A172 (cell line): ENCODE measurements at regions not wholly inside any gene's neighbourhood (a gene's known extent, or its start where the extent isn't known, plus 50 kb on each side); places are given as distances from the start of the nearest gene placed in this dataset.
A peak's percentile ranks its signal among the peaks of the same experiment; 100 is the strongest.
"Not testable (repeated sequence)": the region's sequence is repeated elsewhere in the genome, so short reads cannot be mapped to it uniquely, and the experiment has no call there.

Experiments
- DNase-seq: peaks from one replicate; pipeline ENCODE4 v3.0.0-alpha.2; 2015; ENCODE audit warnings: low spot score

DNA sequence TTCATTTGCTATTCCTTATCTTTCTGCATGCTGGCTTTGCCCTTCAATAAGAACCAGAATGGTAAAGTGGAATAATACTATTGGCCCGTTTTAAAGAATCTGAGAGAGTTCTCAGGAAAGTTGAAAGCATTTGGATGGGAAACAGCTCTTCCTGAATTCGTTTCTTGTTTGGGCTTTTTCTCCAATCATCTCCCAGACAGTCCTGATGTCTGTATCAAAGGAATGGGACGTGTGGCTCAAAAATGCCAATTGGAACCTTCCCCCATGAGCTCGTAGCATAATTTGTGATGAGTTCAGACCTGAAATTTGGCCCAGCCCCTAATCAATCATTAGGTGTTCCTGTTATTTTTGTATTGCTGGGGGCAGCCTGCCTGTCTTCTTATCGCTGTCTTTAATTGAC lies 75.8 kb upstream of the BACH2 start:
- no peak for DNase-seq

DNA sequence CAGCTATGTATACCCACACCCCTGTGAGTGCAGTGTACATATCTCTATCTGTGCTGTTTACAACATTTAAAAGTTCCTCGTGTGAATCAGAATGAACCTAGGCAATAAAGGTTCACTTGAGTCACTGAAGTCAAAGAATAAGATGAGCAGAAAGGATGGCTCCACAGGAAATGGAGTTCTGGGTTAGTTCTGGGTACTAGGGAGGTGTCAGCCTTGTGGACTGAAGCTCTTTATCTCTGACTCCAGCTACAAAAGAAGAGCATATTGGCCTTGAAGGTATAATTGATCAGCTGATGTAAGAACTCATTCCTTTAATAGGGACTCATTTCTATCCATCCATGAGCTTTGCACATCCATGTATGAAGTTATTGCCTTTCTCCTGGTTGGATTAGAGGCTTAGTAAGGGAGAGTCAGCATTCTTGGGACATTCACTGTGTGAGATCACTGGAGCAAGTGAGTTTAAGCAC lies 73.9 kb upstream of the BACH2 start:
- no peak for DNase-seq

DNA sequence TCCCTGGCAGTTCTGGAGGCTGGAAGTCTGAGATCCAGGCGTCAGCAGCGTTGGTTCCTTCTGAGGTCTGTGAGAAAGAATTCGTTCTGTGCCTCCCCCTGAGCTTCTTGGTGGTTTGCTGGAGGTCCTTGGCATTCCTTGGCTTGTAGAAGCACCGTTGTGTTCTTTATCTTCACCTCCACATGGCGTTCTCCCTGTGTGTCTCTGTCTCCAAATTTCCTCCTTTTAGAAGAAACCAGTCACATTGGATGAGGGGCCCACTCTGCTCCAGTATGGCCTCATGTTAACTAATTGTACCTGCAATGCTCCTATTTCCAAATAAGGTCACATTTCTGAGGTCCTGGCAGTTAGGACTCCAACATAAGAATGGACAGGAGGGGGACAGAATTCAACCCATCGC lies 73.0 kb upstream of the BACH2 start:
- DNase-seq, result no peak

DNA sequence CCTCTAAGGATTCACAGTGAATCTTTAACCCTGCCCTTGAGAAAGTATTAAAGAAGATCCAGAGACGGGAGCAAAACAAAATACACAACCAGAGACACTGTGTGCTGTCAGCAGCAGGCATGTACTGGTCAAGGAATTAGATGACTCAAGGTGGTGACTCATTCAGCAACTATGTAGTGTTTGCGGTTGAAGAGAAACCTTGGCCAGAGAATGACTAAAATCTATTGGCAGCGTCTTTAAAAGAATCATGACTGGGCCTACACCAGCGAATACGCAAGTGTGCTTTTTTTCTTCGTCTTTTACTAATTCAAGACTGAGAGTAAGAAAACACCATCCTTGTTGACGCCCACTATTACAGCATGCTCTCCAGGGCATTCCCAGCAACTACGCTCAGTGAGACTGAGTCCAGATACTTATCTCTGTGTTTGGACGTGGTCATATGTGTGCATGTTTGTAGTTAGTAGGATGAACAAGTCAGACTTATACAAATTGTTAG lies 72.4 kb upstream of the BACH2 start:
- DNase-seq, result peak; percentile 99

DNA sequence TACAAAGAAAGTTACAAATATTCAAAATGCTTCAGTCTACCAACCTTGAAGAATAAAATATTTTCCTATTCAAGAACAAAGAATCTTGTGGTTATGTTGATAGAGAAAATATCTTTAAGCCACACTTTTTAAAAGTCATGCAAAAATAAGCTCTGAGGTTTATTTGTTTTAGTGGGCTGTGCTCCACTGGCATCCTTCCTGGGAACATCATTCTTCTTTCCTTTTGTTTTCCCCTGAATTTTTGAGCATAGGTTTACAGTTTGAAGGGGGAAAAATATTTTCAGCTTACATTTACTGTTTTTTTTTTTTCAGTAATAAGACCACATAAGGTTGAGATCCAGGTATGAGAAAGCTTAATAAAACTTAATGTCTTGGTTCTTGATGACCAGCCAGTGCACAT lies 72.0 kb upstream of the BACH2 start:
- DNase-seq, result peak; percentile 59

DNA sequence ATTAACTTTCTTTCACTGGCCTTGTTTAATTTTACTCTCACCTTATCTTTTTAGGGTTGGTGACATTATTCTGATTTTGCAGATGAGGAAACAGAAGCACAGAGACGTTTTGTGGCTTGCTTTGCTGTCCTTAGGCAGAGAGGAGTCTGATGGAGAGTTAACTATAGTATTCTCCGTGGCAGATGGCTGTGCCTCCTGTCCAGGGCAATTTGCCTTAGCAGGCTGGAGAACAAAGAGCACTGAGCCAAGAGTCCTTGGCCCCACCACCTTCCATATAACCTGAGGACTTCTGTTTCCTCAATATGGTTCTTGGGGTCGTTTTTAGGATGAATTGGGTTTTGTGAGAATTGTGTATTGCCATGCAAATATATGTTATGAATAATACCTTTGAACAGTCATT lies 71.4 kb upstream of the BACH2 start:
- DNase-seq, result no peak

DNA sequence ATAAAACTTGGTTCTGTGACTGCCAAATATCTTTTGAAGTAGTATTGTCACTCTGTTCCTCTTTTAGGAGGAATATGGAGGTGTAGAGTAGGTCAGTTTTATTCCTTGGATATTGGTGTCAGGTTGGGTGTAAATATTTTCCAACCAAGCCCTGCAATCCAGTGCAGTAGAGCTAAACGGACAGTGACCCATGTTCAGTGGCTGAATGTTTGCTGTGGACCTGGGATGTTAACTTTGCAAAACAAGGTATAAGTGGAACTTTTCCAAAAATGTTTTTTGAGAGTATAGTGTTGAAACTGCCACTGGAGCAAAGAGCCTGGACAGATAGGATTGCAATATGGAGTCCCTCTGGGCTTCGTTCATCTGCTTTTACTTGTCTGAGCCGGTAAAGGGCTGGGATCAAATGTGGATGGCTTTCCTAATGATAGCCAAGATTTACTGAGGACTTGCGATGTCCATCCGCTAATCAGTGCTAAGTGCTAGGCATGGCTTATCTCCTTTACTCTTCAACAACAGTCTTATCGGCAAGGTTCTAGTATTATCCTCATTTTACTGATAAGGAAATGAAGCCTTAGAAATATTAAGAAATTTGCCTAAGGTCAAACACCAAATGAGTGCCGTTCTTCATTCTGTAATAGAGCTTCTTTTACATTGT lies 69.0 kb upstream of the BACH2 start:
- no peak for DNase-seq

DNA sequence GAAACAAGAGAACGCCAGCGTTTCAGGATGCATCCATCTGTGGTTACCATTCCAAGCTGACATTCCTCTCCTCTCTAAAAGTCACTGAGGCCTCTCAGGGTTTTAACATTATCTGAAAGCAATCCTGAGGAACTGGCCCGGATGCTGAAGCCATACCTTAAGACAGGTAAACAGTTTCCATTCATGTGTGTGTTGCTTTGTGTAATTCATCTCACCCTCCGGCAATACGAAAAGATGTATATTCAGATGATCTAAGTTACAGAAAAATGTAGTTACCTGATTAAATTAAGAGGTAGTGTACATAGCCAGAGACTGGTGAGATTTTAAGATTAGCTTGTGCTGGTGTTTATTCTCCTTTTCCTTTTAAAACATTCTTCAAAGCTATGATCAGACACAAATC lies 68.4 kb upstream of the BACH2 start:
- DNase-seq, result no peak

DNA sequence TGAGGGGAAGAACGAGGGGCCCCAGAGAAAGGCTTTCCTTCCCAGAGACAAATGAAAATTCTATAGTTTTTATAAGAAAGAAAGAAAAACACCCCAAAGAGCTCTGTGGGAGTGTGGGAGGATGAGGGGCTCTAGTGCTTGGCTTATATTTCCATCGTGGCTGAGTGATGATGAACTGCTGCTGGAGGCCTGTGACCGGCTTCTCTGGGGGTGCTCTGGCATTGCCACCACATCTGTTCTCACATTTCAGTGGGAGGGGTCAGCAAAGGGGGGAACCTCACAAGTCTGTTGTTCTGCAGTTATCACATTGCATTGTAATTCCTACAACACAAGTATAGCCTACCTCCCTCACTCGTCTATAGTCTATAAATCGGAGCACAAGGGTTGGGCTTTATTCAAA lies 67.6 kb upstream of the BACH2 start:
- no peak for DNase-seq

DNA sequence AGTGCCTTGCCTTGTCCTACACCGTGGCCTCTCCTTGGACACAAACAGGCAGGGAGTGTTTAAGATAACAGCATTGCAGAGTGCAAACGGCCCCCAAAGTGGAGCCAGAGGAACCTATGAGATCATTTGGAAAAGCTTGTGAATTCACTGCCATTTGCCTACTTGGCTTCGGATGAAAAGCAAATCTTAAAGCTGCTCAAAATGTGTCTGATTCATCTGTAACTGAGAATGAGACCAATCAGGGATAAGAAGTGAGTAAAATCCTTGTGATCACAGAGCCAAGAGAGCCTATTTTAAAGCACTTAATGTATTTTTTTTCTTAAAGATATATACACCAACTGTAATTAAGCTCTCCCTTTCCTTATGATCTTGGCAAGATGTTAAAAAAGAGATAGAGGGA lies 65.7 kb upstream of the BACH2 start:
- peak; percentile 5 for DNase-seq

DNA sequence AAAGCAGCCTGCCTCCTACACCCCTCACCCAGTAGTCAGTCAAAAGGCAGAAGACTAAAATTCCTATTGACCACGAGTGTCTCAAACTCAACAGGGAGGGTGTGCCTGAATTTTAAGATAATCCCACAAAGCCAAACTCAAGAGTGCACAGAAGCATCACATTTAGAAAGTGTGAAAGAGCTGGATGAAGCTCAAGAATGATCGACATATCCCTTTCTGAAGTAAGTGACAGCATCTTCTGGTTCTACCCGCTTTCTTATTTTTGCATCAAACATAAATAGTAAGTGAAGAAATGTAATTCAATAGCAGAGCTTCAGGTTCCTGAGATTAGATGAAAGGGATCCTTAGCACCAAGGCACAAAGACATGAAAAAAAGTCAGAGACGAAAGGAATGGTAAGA lies 64.5 kb upstream of the BACH2 start:
- no peak for DNase-seq

DNA sequence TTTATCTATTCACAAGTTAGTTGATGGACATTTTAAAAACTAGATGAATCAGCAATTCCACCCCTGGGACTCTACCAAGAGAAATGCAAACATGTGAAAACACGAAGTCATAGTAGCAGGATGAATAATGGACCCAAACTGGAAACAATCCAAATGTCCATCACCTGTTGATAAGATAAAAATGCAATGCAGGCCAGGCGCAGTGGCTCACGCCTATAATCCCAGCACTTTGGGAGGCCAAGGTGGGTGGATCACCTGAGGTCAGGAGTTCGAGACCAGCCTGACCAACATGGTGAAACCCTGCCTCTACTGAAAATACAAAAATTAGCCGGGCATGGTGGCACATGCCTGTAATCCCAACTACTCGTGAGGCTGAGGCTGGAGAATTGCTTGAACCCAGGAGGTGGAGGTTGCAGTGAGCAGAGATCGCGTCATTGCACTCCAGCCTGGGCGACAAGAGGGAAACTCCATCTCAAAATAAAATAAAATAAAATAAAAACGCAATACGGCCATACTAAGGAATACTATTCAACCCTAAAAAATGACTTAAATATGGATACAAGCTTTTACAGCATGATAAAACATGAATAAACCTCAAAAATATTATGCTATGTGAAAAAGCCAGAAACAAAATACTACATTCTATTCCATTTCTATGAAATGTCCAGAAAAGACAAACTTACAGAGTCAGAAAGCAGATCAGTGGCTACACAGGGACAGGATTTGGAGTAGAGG lies 61.6 kb upstream of the BACH2 start:
- not testable (repeated sequence) for DNase-seq

DNA sequence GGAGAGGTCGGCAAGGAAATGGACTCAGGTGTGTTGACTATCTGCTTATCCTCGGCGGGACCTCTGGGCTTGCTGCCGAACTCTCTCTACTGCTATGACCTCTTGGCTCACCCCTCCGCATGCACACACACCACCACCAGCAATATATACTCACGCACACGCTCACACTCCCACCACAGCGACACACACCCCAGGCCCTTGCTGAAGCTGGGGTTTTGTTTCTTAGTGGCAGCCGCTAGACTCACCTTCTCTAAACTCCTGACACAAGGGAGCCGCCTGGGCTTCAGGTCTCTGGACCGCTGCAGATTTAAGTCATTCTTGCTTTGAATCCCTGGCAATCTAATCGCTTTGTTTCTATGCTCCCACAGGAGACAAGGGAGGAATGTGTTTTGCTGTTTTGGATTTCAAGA lies 59.4 kb upstream of the BACH2 start:
- no peak for DNase-seq

DNA sequence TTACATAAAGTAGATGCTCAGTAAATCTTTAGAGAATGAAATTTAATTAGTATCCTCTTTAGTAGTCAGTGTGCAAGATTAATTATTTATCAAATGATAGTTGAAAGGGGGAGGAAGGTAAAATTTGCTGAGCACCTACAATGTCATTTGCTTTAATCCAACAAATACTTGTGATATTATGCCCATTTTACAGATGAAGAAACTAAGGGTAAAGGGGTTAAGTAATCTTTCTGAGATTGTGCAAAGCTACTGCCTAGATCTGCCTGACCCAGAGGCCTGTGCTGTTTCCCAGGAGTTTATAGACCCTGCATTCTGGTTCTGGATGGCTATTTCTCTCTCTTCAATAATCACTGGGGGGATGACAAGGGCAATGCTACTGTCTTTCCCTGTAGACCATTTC lies 58.3 kb upstream of the BACH2 start:
- no peak for DNase-seq

DNA sequence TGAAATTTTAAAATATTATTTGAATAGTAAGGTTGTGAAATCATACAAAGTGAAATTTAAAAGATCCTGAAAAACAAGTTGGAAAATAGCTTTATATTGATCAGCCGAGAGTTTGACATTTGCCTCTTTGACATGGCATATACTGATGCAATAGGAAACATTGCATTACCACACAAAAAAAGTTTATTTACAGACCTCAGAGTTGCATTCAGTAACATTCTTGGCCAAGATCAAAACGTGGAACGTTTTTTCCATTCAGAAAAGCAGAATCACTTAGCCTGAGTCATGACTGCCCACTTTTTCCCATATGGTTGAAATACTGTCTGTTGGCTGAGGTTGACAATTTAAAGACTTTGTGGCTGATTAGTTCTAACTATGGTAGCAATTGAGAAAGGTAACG lies 55.1 kb upstream of the BACH2 start:
- DNase-seq, result no peak

DNA sequence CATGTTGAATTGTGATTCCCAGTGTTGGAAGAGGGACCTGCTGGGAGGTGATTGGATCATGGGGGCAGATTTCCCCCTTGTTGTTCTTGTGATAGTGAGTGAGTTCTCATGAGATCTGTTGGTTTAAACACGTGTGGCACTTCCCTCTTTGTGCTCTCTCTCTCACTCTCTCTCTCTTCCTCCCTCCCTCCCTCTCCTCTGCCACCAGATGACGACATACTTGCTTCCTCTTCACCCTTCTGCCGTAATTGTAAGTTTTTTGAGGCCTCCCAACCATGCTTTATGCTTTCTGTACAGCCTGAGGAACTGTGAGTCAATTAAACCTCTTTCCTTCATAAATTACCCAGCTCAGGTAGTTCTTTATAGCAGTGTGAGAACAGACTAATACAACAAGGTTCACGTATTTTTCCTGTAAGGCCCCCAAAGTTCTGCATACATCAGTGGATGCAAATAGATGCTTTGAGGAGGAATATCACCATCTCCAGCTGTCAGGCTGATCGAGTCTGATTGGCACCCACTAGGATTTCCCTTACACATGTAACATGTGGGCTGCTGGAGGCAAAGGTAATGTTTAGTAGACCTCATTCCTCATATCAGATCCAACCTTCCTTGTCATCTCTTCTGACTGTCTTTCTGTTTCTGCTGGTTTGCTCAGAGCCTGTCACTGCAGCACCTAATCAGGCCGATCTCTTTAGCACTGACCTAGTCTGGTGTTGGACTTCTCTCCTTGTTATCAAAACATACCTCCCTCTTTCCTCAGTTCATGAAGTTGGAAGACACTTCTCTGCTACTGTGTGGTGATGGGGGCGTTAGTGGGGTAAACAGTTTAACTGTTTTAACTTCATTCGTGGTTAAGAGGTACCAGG lies 54.3 kb upstream of the BACH2 start:
- DNase-seq, result no peak

DNA sequence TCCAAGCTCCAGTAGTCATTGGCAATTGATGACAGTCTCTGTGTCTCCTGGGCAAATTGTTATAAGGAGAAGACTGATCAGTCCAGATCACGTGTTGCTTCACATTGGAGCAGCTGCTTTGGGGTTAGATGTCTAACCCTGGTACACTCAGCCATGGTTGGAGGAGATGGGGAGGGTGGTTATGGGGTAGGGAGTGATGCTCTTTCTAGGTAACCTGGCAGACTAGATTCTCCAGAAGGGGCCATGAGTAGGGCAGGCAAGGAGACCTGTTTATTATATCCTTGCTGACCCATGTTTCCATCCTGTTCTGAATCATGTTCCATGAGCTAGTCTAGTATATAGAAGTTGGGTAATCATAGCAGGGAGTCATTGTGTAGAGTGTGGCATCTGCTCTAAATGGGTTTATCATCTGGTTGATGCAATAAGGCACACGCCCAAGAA lies 50.8 kb upstream of the BACH2 start:
- DNase-seq, result no peak

DNA sequence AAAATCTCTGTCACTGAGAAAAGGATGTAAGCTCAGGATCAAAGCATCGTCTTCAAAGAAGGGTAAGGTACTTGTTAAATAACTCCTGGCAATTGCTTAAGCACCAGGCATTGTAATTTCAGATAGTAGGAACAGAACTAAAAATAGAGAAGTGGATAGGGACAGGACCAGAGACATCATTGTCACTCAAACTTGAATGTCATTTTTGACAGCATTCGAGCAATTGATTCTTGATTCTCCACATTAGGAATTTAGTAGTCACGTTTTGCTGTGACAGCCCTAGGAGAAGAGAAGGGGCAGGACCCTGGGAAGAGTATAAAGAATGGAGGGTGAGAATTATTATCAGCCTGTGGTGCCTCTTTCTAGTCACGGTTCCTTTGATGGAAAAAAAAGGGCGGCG lies 50.1 kb upstream of the BACH2 start:
- DNase-seq, result no peak
